SK-N-SH (cell line): ENCODE measurements at regions not wholly inside any gene's neighbourhood (a gene's known extent, or its start where the extent isn't known, plus 50 kb on each side); places are given as distances from the start of the nearest gene placed in this dataset.

ENCODE experiments used
- CTCF ChIA-PET: fragments of 300-600, 350-600 bp; formaldehyde crosslinking; extraction: SDS; loops from one replicate; lab custom pipeline; 2021; lab: Yijun Ruan, JAX
- POLR2A ChIA-PET: fragments of 350-600 bp; sonication (Branson Sonifier 250); formaldehyde crosslinking; extraction: SDS; loops from one replicate; lab custom pipeline; 2020; ENCODE audit warnings: antibody characterized with exemption, inconsistent platforms; lab: Yijun Ruan, JAX
- DNase-seq: peaks from one replicate; pipeline ENCODE4 v3.0.0; 2012
- H2AFZ ChIP-seq: fragments of 200-600 bp; sonication (generic); 2 replicates; pipeline ENCODE4 v1.8.1; 2016; ENCODE audit warnings: antibody characterized with exemption, mild to moderate bottlenecking, low read depth
- H3F3A ChIP-seq: fragments of 200-600 bp; sonication (generic); replicated peaks from 2 replicates; pipeline ENCODE3; 2016; ENCODE audit warnings: antibody characterized with exemption, mild to moderate bottlenecking; ENCODE audit not compliant: insufficient read depth
- H3K27ac ChIP-seq, 2 experiments: fragments of 200-500 bp in 1 of 2; fragments of 200-600 bp in 1 of 2; sonication (Bioruptor generic) in 1 of 2; sonication (generic), shearing (Covaris generic) in 1 of 2; 2 replicates each; pipeline versions ENCODE4 v1.5.1 to v1.6.1; 2014 to 2016; ENCODE audit warnings: low read depth in 2 of 2, inconsistent platforms in 1 of 2, low read length in 1 of 2, mild to moderate bottlenecking in 1 of 2, mixed read lengths in 1 of 2
- H3K27me3 ChIP-seq: fragments of 200-600 bp; sonication (generic), shearing (Covaris generic); 2 replicates; pipeline ENCODE4 v1.6.1; 2016; ENCODE audit warnings: mixed run types; ENCODE audit not compliant: insufficient read depth
- H3K36me3 ChIP-seq, 2 experiments: fragments of 200-500 bp in 1 of 2; fragments of 200-600 bp in 1 of 2; sonication (Bioruptor generic) in 1 of 2; sonication (generic) in 1 of 2; replicated peaks in 1 of 2; 2 replicates each; pipeline versions ENCODE3 to v1.5.1; 2014 to 2016; ENCODE audit warnings: low read length in 1 of 2, mild to moderate bottlenecking in 1 of 2; ENCODE audit not compliant: insufficient read depth in 2 of 2, control insufficient read depth in 1 of 2
- H3K4me1 ChIP-seq, 2 experiments: fragments of 200-500 bp in 1 of 2; fragments of 200-600 bp in 1 of 2; sonication (Bioruptor generic) in 1 of 2; sonication (generic), shearing (Covaris generic) in 1 of 2; 2 replicates each; pipeline versions ENCODE4 v1.5.1 to v1.6.1; 2014 to 2016; ENCODE audit warnings: low read depth in 1 of 2, low read length in 1 of 2, mixed run types in 1 of 2; ENCODE audit not compliant: insufficient read depth in 2 of 2, control insufficient read depth in 1 of 2
- H3K4me2 ChIP-seq: fragments of 200-600 bp; sonication (generic), shearing (Covaris generic); 2 replicates; pipeline ENCODE4 v1.6.1; 2017; ENCODE audit warnings: mixed run types
- H3K4me3 ChIP-seq, 2 experiments: fragments of 200-500 bp in 1 of 2; fragments of 200-600 bp in 1 of 2; sonication (Bioruptor generic) in 1 of 2; sonication (generic), shearing (Covaris generic) in 1 of 2; 2 replicates each; pipeline versions ENCODE4 v1.5.1 to v1.8.1; 2014 to 2016; ENCODE audit warnings: low read depth in 2 of 2, inconsistent platforms in 1 of 2, low read length in 1 of 2, mild to moderate bottlenecking in 1 of 2, mixed read lengths in 1 of 2, moderate library complexity in 1 of 2
- H3K79me2 ChIP-seq: fragments of 200-600 bp; sonication (generic); 2 replicates; pipeline ENCODE4 v1.8.1; 2017; ENCODE audit warnings: mild to moderate bottlenecking; ENCODE audit not compliant: insufficient read depth
- H3K9ac ChIP-seq: fragments of 200-600 bp; sonication (generic); 2 replicates; pipeline ENCODE4 v1.6.1; 2017; ENCODE audit warnings: mixed run types
- H3K9me2 ChIP-seq: fragments of 200-600 bp; sonication (generic); 2 replicates; pipeline ENCODE4 v1.6.1; 2017; ENCODE audit warnings: mixed run types
- H3K9me3 ChIP-seq: fragments of 200-600 bp; sonication (generic); 2 replicates; pipeline ENCODE4 v1.6.1; 2017; ENCODE audit warnings: mixed run types, mild to moderate bottlenecking, moderate library complexity
- H4K20me1 ChIP-seq: fragments of 200-600 bp; sonication (generic); 2 replicates; pipeline ENCODE4 v1.6.1; 2017; ENCODE audit warnings: mild to moderate bottlenecking, mixed run types; ENCODE audit not compliant: insufficient read depth
- CHD2 ChIP-seq: fragments of 150-350 bp; IDR thresholded peaks from 2 replicates; pipeline ENCODE4 v1.6.1; 2018; ENCODE audit warnings: low read length; ENCODE audit not compliant: partially characterized antibody
- CTCF ChIP-seq: fragments of 200-600 bp; sonication (generic); IDR thresholded peaks from 2 replicates; pipeline ENCODE4 v1.6.1; 2017; ENCODE audit warnings: antibody characterized with exemption, mild to moderate bottlenecking, moderate library complexity
- ELF1 ChIP-seq: IDR thresholded peaks from 2 replicates; pipeline ENCODE4 v1.4.0; 2012
- EP300 ChIP-seq, 2 experiments: IDR thresholded peaks; 2 replicates each; pipeline versions ENCODE4 v1.4.0 to v1.6.1; 2012; ENCODE audit warnings: borderline replicate concordance in 1 of 2, low read depth in 1 of 2, low read length in 1 of 2
- FOSL2 ChIP-seq: IDR thresholded peaks from 2 replicates; pipeline ENCODE4 v1.4.0; 2012; ENCODE audit warnings: low read depth, mild to moderate bottlenecking, moderate library complexity, borderline replicate concordance
- FOXJ3 ChIP-seq: sonication (generic); formaldehyde crosslinking; IDR thresholded peaks from 2 replicates; pipeline ENCODE4 v1.5.1; 2020; ENCODE audit warnings: mild to moderate bottlenecking, missing genetic modification reagents
- FOXM1 ChIP-seq: IDR thresholded peaks from 2 replicates; pipeline ENCODE4 v1.4.0; 2012; ENCODE audit warnings: low read depth, mild to moderate bottlenecking
- GABPA ChIP-seq: IDR thresholded peaks from 2 replicates; pipeline ENCODE4 v1.4.0; 2012; ENCODE audit warnings: low read depth, mild to moderate bottlenecking
- GATA2 ChIP-seq: sonication (generic); formaldehyde crosslinking; IDR thresholded peaks from 2 replicates; pipeline ENCODE4 v1.5.0; 2020; ENCODE audit warnings: mild to moderate bottlenecking, missing genetic modification reagents
- JUND ChIP-seq: IDR thresholded peaks from 2 replicates; pipeline ENCODE4 v1.4.0; 2012
- MXI1 ChIP-seq: IDR thresholded peaks from 2 replicates; pipeline ENCODE4 v1.6.1; 2012; ENCODE audit warnings: mild to moderate bottlenecking, low read depth, low read length, improper control_type of control experiment
- NRF1 ChIP-seq: IDR thresholded peaks from 2 replicates; pipeline ENCODE4 v1.6.1; 2012; ENCODE audit warnings: low read depth, mild to moderate bottlenecking, low read length
- RAD21 ChIP-seq: IDR thresholded peaks from 2 replicates; pipeline ENCODE4 v1.6.1; 2012; ENCODE audit warnings: mild to moderate bottlenecking, low read length
- RCOR1 ChIP-seq: fragments of 150-350 bp; IDR thresholded peaks from 2 replicates; pipeline ENCODE4 v1.6.1; 2017; ENCODE audit warnings: antibody characterized with exemption, low read length
- SIN3A ChIP-seq: IDR thresholded peaks from 2 replicates; pipeline ENCODE4 v1.6.1; 2012; ENCODE audit warnings: low read depth, mild to moderate bottlenecking, low read length, moderate library complexity, borderline replicate concordance
- YY1 ChIP-seq: IDR thresholded peaks from 2 replicates; pipeline ENCODE4 v1.4.0; 2012; ENCODE audit warnings: low read depth, mild to moderate bottlenecking
- ZBTB33 ChIP-seq: IDR thresholded peaks from 2 replicates; pipeline ENCODE4 v1.4.0; 2012; ENCODE audit warnings: low read depth, borderline replicate concordance
- WGBS: methylation state at CpG from one replicate; pipeline ENCODE4 v1.1.6; 2017; ENCODE audit warnings: low lambda C conversion rate; 5-methylcytosine and 5-hydroxymethylcytosine counted together
- TF ChIP-seq, protein P1 (sequence below): fragments of 150-350 bp; IDR thresholded peaks from 2 replicates; pipeline ENCODE4 v1.6.1; 2017; ENCODE audit warnings: antibody characterized with exemption, low read length, low read depth, borderline replicate concordance
- TF ChIP-seq, protein P2 (sequence below): IDR thresholded peaks from 2 replicates; pipeline ENCODE4 v1.6.1; 2012; ENCODE audit warnings: mild to moderate bottlenecking, low read depth, low read length, moderate library complexity
- TF ChIP-seq, protein P3 (sequence below): fragments of 150-350 bp; IDR thresholded peaks from 2 replicates; pipeline ENCODE4 v1.6.1; 2016; ENCODE audit warnings: mild to moderate bottlenecking, low read depth, low read length

DNA sequence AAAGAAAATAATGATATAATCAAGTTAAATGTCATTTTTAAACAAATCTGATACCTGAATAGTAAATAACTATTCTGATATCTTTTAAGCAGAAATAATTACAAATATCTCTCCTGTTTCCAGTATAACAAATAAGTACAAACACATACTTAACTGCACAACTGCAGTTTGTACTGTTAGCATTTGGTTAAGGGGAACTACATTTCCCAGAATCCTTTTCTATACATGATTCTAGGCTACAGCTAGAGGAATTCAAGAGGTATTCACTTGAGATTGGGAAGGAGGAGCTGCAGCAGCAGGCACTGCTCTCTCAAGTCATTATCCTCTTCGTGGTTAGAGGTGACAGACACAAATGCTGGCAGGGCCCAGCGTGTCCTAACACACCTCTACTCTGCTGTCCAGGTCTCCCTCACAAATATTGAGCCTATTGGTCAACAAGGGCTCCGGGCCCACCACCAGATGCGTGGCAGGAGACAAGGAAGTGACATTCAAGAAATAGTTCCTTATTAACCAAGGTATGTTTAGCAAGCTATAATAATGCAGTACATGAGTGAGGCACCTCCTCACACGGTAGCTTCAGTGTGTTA lies 255.1 kb upstream of the MKLN1 start (continued):
- TF ChIP-seq, protein P1, sequence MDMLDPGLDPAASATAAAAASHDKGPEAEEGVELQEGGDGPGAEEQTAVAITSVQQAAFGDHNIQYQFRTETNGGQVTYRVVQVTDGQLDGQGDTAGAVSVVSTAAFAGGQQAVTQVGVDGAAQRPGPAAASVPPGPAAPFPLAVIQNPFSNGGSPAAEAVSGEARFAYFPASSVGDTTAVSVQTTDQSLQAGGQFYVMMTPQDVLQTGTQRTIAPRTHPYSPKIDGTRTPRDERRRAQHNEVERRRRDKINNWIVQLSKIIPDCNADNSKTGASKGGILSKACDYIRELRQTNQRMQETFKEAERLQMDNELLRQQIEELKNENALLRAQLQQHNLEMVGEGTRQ = no peak
- TF ChIP-seq RCOR1 (no peak), MXI1 (no peak)
- TF ChIP-seq, all 33 proteins: peak for 0

DNA sequence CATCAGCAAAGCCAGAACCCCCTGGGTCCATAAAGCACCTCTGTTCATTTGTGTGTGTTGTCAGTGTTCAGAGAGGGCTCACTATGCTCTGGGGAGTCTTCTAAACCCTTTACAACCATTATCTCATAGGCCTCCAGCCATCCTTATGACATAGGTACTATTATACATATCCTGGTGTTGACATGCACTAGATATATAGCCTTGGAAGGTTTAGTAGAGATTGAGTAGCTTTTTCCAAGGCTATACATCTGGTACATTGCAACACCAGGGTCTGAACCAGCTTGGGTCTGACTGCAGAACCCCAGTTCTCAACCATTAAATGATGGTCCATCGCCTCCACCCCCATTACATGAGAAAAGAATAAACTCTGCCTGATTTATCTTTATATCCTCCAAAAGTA lies 253.6 kb upstream of the MKLN1 start:
- Histone ChIP-seq H3K27ac (no peak overlapping the region), H3K36me3 (peaks cover 0 to 27% of the 10 kb centered on the region in 2 experiments), H3K79me2 (peaks cover 72% of the 10 kb centered on the region), H3K9me3 (no peaks in the 10 kb centered on the region), H3K9me2 (no peaks in the 10 kb centered on the region), H3K4me2 (no peak overlapping the region), H4K20me1 (no peaks in the 10 kb centered on the region; the same call in 1 of the 2 replicates), H3F3A (peaks cover 48% of the 10 kb centered on the region), H3K4me1 (peaks cover 13 to 27% of the 10 kb centered on the region in 2 experiments), H3K9ac (no peak overlapping the region), H3K4me3 (no peak overlapping the region), H2AFZ (no peak overlapping the region), H3K27me3 (no peaks in the 10 kb centered on the region)
- ChIA-PET CTCF (interaction anchor here (0.8 to 1.2 kb wide), 3 partner anchors 12 to 35 kb away, joined by 3 to 4 read pairs (median 3); no protein-coding TSS in a partner anchor), POLR2A (no interaction called here)
- TF ChIP-seq EP300 (IDR thresholded peaks at IDR 0.05; ENCODE audit: borderline replicate concordance in 1 of 2, low read depth in 1 of 2, low read length in 1 of 2) (no peak), YY1 (no peak), NRF1 (no peak), GABPA (no peak), JUND (no peak), FOXJ3 (CRISPR knock-in tag) (no peak), GATA2 (CRISPR knock-in tag) (no peak), CHD2 (no peak), ELF1 (no peak), RCOR1 (no peak), RAD21 (no peak), CTCF (no peak), FOSL2 (no peak), SIN3A (no peak), ZBTB33 (no peak), FOXM1 (no peak)
- TF ChIP-seq, protein P2, sequence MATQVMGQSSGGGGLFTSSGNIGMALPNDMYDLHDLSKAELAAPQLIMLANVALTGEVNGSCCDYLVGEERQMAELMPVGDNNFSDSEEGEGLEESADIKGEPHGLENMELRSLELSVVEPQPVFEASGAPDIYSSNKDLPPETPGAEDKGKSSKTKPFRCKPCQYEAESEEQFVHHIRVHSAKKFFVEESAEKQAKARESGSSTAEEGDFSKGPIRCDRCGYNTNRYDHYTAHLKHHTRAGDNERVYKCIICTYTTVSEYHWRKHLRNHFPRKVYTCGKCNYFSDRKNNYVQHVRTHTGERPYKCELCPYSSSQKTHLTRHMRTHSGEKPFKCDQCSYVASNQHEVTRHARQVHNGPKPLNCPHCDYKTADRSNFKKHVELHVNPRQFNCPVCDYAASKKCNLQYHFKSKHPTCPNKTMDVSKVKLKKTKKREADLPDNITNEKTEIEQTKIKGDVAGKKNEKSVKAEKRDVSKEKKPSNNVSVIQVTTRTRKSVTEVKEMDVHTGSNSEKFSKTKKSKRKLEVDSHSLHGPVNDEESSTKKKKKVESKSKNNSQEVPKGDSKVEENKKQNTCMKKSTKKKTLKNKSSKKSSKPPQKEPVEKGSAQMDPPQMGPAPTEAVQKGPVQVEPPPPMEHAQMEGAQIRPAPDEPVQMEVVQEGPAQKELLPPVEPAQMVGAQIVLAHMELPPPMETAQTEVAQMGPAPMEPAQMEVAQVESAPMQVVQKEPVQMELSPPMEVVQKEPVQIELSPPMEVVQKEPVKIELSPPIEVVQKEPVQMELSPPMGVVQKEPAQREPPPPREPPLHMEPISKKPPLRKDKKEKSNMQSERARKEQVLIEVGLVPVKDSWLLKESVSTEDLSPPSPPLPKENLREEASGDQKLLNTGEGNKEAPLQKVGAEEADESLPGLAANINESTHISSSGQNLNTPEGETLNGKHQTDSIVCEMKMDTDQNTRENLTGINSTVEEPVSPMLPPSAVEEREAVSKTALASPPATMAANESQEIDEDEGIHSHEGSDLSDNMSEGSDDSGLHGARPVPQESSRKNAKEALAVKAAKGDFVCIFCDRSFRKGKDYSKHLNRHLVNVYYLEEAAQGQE = no peak
- TF ChIP-seq, protein P3, sequence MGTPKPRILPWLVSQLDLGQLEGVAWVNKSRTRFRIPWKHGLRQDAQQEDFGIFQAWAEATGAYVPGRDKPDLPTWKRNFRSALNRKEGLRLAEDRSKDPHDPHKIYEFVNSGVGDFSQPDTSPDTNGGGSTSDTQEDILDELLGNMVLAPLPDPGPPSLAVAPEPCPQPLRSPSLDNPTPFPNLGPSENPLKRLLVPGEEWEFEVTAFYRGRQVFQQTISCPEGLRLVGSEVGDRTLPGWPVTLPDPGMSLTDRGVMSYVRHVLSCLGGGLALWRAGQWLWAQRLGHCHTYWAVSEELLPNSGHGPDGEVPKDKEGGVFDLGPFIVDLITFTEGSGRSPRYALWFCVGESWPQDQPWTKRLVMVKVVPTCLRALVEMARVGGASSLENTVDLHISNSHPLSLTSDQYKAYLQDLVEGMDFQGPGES = no peak
- no peak for DNase-seq
- WGBS = 100% methylated on average over 1 of the region's 1 CpG
